H1 (cell line): ENCODE measurements at regions not wholly inside any gene's neighbourhood (a gene's known extent, or its start where the extent isn't known, plus 50 kb on each side); places are given as distances from the start of the nearest gene placed in this dataset.

ENCODE experiments used
- CTCF ChIA-PET: fragments of 300-600 bp; sonication (Branson Sonifier 250); formaldehyde crosslinking; loops from one replicate; lab custom pipeline; 2021; ENCODE audit not compliant: partially characterized antibody; lab: Charles Lee
- POLR2A ChIA-PET: fragments of 300-600 bp; sonication (Branson Sonifier 250); formaldehyde crosslinking; loops from one replicate; lab custom pipeline; 2021; ENCODE audit warnings: inconsistent platforms; ENCODE audit not compliant: partially characterized antibody; lab: Charles Lee
- DNase-seq, 2 experiments: peaks; one replicate each; pipeline versions ENCODE4 v3.0.0 to v3.0.0-alpha.2; 2010 to 2022; ENCODE audit warnings: low spot score in 2 of 2, low read depth in 1 of 2, mixed read lengths in 1 of 2
- FAIRE-seq: peaks from 2 replicates; lab custom pipeline; 2011; peaks lifted over from hg19 to GRCh38; lab: Jason Lieb, UNC
- H2AFZ ChIP-seq: 2 replicates; pipeline ENCODE4 v1.8.1; 2012; ENCODE audit warnings: low read length, inconsistent platforms
- H2AK5ac ChIP-seq: 2 replicates; pipeline ENCODE4 v1.6.1; 2013; ENCODE audit warnings: low read depth, low read length
- H2BK120ac ChIP-seq: replicated peaks from 2 replicates; pipeline ENCODE3; 2013; ENCODE audit warnings: low read depth, low read length, inconsistent platforms
- H2BK12ac ChIP-seq: 2 replicates; pipeline ENCODE4 v1.6.1; 2013; ENCODE audit warnings: low read depth, low read length
- H2BK15ac ChIP-seq: 2 replicates; pipeline ENCODE4 v1.6.1; 2013; ENCODE audit warnings: low read length
- H2BK20ac ChIP-seq: 2 replicates; pipeline ENCODE4 v1.6.1; 2013; ENCODE audit warnings: low read length
- H2BK5ac ChIP-seq: 2 replicates; pipeline ENCODE4 v1.6.1; 2013; ENCODE audit warnings: low read depth, low read length
- H3K14ac ChIP-seq: 2 replicates; pipeline ENCODE4 v1.6.1; 2013; ENCODE audit warnings: inconsistent platforms; ENCODE audit not compliant: insufficient read length
- H3K18ac ChIP-seq: 2 replicates; pipeline ENCODE4 v1.6.1; 2013; ENCODE audit warnings: low read length; ENCODE audit errors: extremely low read depth
- H3K23ac ChIP-seq: 2 replicates; pipeline ENCODE4 v1.6.1; 2013; ENCODE audit warnings: inconsistent platforms; ENCODE audit not compliant: insufficient read length
- H3K23me2 ChIP-seq: 2 replicates; pipeline ENCODE4 v1.6.1; 2013; ENCODE audit warnings: low read depth, low read length
- H3K27ac ChIP-seq: 2 replicates; pipeline ENCODE4 v1.6.1; 2011; ENCODE audit warnings: low read depth, low read length, inconsistent platforms
- H3K27me3 ChIP-seq, 4 experiments: replicated peaks in 1 of 4; 1 replicate in 1 of 4; 2 replicates in 3 of 4; pipeline versions ENCODE4 v1.6.1 to v1.8.1; 2011 to 2013; ENCODE audit warnings: low read length in 3 of 4, mild to moderate bottlenecking in 3 of 4, inconsistent platforms in 2 of 4, mixed read lengths in 2 of 4, moderate library complexity in 1 of 4; ENCODE audit not compliant: control insufficient read depth in 3 of 4, insufficient read depth in 3 of 4; ENCODE audit errors: extremely low read depth in 1 of 4
- H3K36me3 ChIP-seq, 4 experiments: 2 replicates each; pipeline versions ENCODE4 v1.6.1 to v1.8.1; 2011 to 2013; ENCODE audit warnings: mild to moderate bottlenecking in 4 of 4, low read length in 3 of 4, moderate library complexity in 2 of 4, control low read depth in 1 of 4, inconsistent platforms in 1 of 4; ENCODE audit not compliant: insufficient read depth in 4 of 4, control insufficient read depth in 2 of 4
- H3K4ac ChIP-seq: replicated peaks from 2 replicates; pipeline ENCODE3; 2013; ENCODE audit warnings: low read length, low read depth, mixed read lengths, inconsistent platforms; ENCODE audit not compliant: insufficient read length
- H3K4me1 ChIP-seq, 4 experiments: replicated peaks in 1 of 4; 1 replicate in 1 of 4; 2 replicates in 3 of 4; pipeline versions ENCODE4 v1.6.1 to v1.8.1; 2011 to 2013; ENCODE audit warnings: low read length in 3 of 4, inconsistent platforms in 2 of 4, mixed read lengths in 1 of 4; ENCODE audit not compliant: insufficient read depth in 4 of 4, control insufficient read depth in 3 of 4
- H3K4me2 ChIP-seq, 2 experiments: 2 replicates each; pipeline versions ENCODE4 v1.6.1 to v1.8.1; 2011 to 2013; ENCODE audit warnings: low read depth in 2 of 2, low read length in 2 of 2, control low read depth in 1 of 2, inconsistent platforms in 1 of 2, mild to moderate bottlenecking in 1 of 2; ENCODE audit not compliant: insufficient read depth in 1 of 2
- H3K4me3 ChIP-seq, 4 experiments: fragments of 200-600, 300-600 bp in 1 of 4; sonication (generic), shearing (Covaris generic), sonication (Bioruptor Twin) in 1 of 4; 2 replicates each; pipeline versions ENCODE4 v1.5.1 to v1.8.1; 2011 to 2016; ENCODE audit warnings: low read length in 4 of 4, low read depth in 3 of 4, control low read depth in 2 of 4, inconsistent platforms in 2 of 4, mild to moderate bottlenecking in 2 of 4, mixed read lengths in 1 of 4, moderate library complexity in 1 of 4; ENCODE audit not compliant: insufficient read depth in 2 of 4; ENCODE audit errors: extremely low read depth in 1 of 4
- H3K56ac ChIP-seq: replicated peaks from 2 replicates; pipeline ENCODE3; 2013; ENCODE audit warnings: low read depth, mild to moderate bottlenecking, mixed read lengths, low read length, inconsistent platforms; ENCODE audit not compliant: insufficient read length
- H3K79me1 ChIP-seq: 2 replicates; pipeline ENCODE4 v1.6.1; 2013; ENCODE audit warnings: low read depth, low read length, control low read depth
- H3K79me2 ChIP-seq, 2 experiments: 2 replicates each; pipeline versions ENCODE4 v1.6.1 to v1.8.1; 2012 to 2013; ENCODE audit warnings: low read length in 2 of 2, mild to moderate bottlenecking in 2 of 2, inconsistent platforms in 1 of 2; ENCODE audit not compliant: insufficient read depth in 2 of 2, control insufficient read depth in 1 of 2
- H3K9ac ChIP-seq, 4 experiments: replicated peaks in 1 of 4; 1 replicate in 1 of 4; 2 replicates in 3 of 4; pipeline versions ENCODE4 v1.6.1 to v1.8.1; 2011 to 2013; ENCODE audit warnings: low read depth in 3 of 4, low read length in 3 of 4, control low read depth in 2 of 4, mild to moderate bottlenecking in 2 of 4, moderate library complexity in 2 of 4, inconsistent platforms in 1 of 4; ENCODE audit errors: extremely low read depth in 1 of 4
- H3K9me3 ChIP-seq, 2 experiments: 2 replicates each; pipeline versions ENCODE4 v1.6.1 to v1.8.1; 2012 to 2013; ENCODE audit warnings: mild to moderate bottlenecking in 2 of 2, moderate library complexity in 2 of 2, control low read depth in 1 of 2, inconsistent platforms in 1 of 2, low read depth in 1 of 2, low read length in 1 of 2, mixed read lengths in 1 of 2; ENCODE audit not compliant: insufficient read depth in 2 of 2
- H4K20me1 ChIP-seq, 2 experiments: replicated peaks in 1 of 2; 2 replicates each; pipeline versions ENCODE3 to v1.8.1; 2011 to 2013; ENCODE audit warnings: inconsistent platforms in 2 of 2, low read length in 2 of 2, mild to moderate bottlenecking in 1 of 2; ENCODE audit not compliant: insufficient read depth in 2 of 2, control insufficient read depth in 1 of 2
- H4K5ac ChIP-seq: 2 replicates; pipeline ENCODE4 v1.6.1; 2013; ENCODE audit warnings: low read length, low read depth, mixed read lengths, inconsistent platforms; ENCODE audit not compliant: insufficient read length
- H4K8ac ChIP-seq: 2 replicates; pipeline ENCODE4 v1.8.0; 2013; ENCODE audit warnings: mild to moderate bottlenecking, moderate library complexity, low read length, inconsistent platforms; ENCODE audit not compliant: insufficient read depth; ENCODE audit errors: extremely low read depth
- H4K91ac ChIP-seq: replicated peaks from 2 replicates; pipeline ENCODE3; 2013; ENCODE audit warnings: low read length, mixed read lengths, inconsistent platforms; ENCODE audit not compliant: insufficient read length
- POLR2AphosphoS5 ChIP-seq: IDR thresholded peaks from 2 replicates; pipeline ENCODE4 v1.6.1; 2011; ENCODE audit warnings: low read depth, low read length
- WGBS, 2 experiments: shearing (Covaris generic) in 1 of 2; methylation state at CpG; one replicate each; pipeline versions ENCODE4 v1.1.6 to v1.1.7; 2013 to 2015; ENCODE audit warnings: low lambda C conversion rate in 2 of 2, mixed read lengths in 2 of 2, inconsistent platforms in 1 of 2, low coverage in 1 of 2, missing lambda C conversion rate in 1 of 2; ENCODE audit not compliant: insufficient replicate concordance in 2 of 2, insufficient coverage in 1 of 2, insufficient read length in 1 of 2; ENCODE audit errors: extremely low coverage in 1 of 2, missing lambda C conversion rate in 1 of 2; 5-methylcytosine and 5-hydroxymethylcytosine counted together

DNA sequence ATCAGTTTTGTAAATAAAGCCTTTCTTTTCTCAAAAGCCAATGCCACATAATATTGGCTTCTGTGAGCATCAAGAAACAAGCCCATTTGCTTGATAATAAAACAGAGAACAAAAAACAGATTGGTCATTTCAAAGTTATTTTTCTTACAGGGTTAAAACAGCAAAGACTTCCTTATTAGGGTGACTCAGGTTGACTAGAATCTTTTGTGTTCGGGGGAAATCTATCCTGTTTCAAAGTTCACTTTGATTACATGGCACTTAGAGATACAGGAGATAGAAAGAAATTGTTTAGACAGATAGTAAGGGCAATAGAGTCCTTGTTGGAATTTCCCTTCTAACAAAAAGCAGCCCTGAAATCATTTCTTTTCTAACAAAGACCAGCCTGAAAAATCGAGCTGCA lies 170.0 kb upstream of the GLRA2 start:
- CTCF ChIA-PET = no interaction called here

More for the DNA sequence above, 170.0 kb upstream of the GLRA2 start:
- H2BK15ac ChIP-seq = no peak overlapping the region
- no peak overlapping the region for H3K9ac ChIP-seq
- H2BK12ac ChIP-seq = no peak overlapping the region
- no peaks in the 10 kb centered on the region for H4K20me1 ChIP-seq
- no peak overlapping the region for H3K56ac ChIP-seq
- H2BK5ac ChIP-seq = no peak overlapping the region
- no peak overlapping the region for H2AK5ac ChIP-seq
- H3K14ac ChIP-seq = no peak overlapping the region
- no peak overlapping the region for H2BK20ac ChIP-seq
- DNase-seq = no peak
- no peaks in the 10 kb centered on the region; a peak in 2 of 7 replicates for H3K4me1 ChIP-seq
- no peaks in the 10 kb centered on the region for H3K79me1 ChIP-seq
- POLR2A ChIA-PET = interaction anchor here (0.8 kb wide), 1 partner anchor 8 kb away, joined by 4 read pairs; no protein-coding TSS in a partner anchor
- no peak overlapping the region for H3K4me2 ChIP-seq
- no peaks in the 10 kb centered on the region for H3K9me3 ChIP-seq
- H3K27me3 ChIP-seq = no peaks in the 10 kb centered on the region
- no peaks in the 10 kb centered on the region for H3K23me2 ChIP-seq
- no peak overlapping the region for H3K23ac ChIP-seq
- H3K36me3 ChIP-seq = no peaks in the 10 kb centered on the region
- no peak overlapping the region for H3K27ac ChIP-seq
- no peaks in the 10 kb centered on the region for H3K79me2 ChIP-seq
- H3K18ac ChIP-seq = no peak overlapping the region
- no peak overlapping the region for H4K5ac ChIP-seq
- no peak for FAIRE-seq
- H4K91ac ChIP-seq = no peak overlapping the region
- 89% methylated on average over 2 of the region's 2 CpGs; no CpG with 5 or more reads in 1 of the 2 experiments for WGBS, 2 experiments
- H2AFZ ChIP-seq = no peak overlapping the region
- H3K4ac ChIP-seq = no peak overlapping the region
- no peak overlapping the region for H4K8ac ChIP-seq
- no peak overlapping the region for H3K4me3 ChIP-seq
- no peak overlapping the region for H2BK120ac ChIP-seq
- no peak for TF ChIP-seq POLR2AphosphoS5
